ENCODE measurements at regions not wholly inside any gene's neighbourhood (a gene's known extent, or its start where the extent isn't known, plus 50 kb on each side); places are given as distances from the start of the nearest gene placed in this dataset.

- TF ChIP-seq CTCF (IDR thresholded peaks at IDR 0.05) = no peak
- no peak for TF ChIP-seq POLR2A (IDR thresholded peaks at IDR 0.05)
These were observed 83.3 kb upstream of the TNFAIP3 start for GRCh38 chr6:137783710-137784109.

Measured in lower leg skin (tissue), 3 donors.